Ammon's horn (tissue), 1 donor: ENCODE measurements at regions not wholly inside any gene's neighbourhood (a gene's known extent, or its start where the extent isn't known, plus 50 kb on each side); places are given as distances from the start of the nearest gene placed in this dataset.

Source experiments
- DNase-seq: peaks from one replicate; pipeline ENCODE4 v3.0.0-alpha.2; 2016; ENCODE audit warnings: low spot score

GRCh38 chr11:33412241-33412640 lies 155.1 kb downstream of the HIPK3 start:
- no peak for DNase-seq

GRCh38 chr11:33411751-33412150 lies 154.6 kb downstream of the HIPK3 start:
- no peak for DNase-seq

GRCh38 chr11:33410086-33410765 lies 153.0 kb downstream of the HIPK3 start:
- DNase-seq: no peak
